HG03457 (cell line): ENCODE measurements at regions not wholly inside any gene's neighbourhood (a gene's known extent, or its start where the extent isn't known, plus 50 kb on each side); places are given as distances from the start of the nearest gene placed in this dataset.

ENCODE experiments used
- ATAC-seq: cut with Tn5 transposase; IDR thresholded peaks from one replicate; pipeline ENCODE4 v1.9.1; 2021; ENCODE audit warnings: moderate number of reproducible peaks; ENCODE audit not compliant: unreplicated experiment

GRCh38 chr18:60146220-60146960, 226.2 kb downstream of the MC4R start:
- ATAC-seq = peak; percentile 84

- ATAC-seq = peak; percentile 23
Measured at GRCh38 chr18:60145776-60146175, 226.8 kb downstream of the MC4R start.

GRCh38 chr18:60134806-60135205, 235.0 kb downstream of the PMAIP1 start:
- no peak for ATAC-seq

DNA sequence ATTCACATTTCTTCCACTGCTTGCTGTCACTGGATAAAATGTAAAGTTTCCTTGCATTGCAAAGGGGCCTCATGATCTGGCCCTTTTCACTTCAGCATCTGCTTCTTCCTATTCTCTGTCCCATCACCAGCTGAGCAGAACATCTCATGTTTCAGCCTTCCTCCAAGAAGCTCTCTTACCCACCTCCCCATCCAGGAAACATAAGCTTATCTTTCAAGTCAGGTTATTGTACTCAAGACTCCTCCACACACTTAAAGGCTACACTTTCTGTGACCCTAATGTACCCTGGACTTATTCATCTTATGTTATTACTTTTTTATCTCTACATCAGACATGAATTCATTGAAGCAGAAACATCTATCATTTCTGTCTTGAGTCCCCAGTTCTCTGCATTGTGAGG, 230.5 kb downstream of the PMAIP1 start:
- ATAC-seq = no peak

- ATAC-seq = no peak
Measured at GRCh38 chr18:60123031-60123430, 223.2 kb downstream of the PMAIP1 start.

DNA sequence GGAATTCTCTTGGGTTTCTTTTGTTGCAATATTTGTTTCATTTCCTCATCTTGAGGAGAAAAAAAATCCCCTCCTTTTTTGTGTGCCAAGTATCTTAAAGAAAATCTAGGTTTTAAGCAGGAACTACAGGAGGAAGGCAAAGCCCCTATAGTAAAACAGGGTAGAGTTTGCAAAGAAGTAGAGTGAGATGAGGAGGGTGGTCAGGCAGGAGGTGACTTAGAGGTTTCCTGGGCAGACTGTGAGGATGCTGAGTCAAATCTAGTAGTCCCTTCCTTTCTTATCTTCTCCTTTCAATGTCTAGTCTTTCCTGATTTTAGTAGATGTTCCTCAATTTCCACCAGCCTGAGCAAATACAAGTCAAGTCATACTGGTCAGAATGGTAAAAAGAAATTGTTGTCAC, 222.5 kb downstream of the PMAIP1 start:
- no peak for ATAC-seq

GRCh38 chr18:60120231-60120750, 220.5 kb downstream of the PMAIP1 start:
- no peak for ATAC-seq

DNA sequence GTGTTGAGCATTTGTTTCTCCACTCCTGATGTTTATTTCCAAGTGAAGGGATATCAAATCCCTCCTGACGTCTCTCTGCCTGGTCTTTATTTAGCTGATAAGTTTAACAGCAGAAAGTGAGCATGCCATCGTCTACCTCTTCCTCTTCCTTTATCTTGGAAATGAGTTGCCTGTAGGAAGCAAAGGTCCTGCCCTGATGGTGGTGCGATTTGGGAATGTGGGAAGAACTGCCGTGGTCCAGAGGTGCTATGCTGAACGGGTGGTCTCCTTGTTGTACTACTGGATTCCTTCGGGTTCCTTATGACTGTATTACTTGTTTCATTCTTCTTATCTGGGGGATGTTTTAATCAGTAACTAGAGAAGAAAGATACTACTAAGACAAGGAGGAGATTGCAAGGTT, 217.5 kb downstream of the PMAIP1 start:
- ATAC-seq = no peak

- ATAC-seq = no peak
Measured at GRCh38 chr18:60113396-60113795, 213.6 kb downstream of the PMAIP1 start.

- ATAC-seq = no peak
Measured at GRCh38 chr18:60112369-60112768, 212.6 kb downstream of the PMAIP1 start.

GRCh38 chr18:60111525-60111924, 211.7 kb downstream of the PMAIP1 start:
- ATAC-seq = no peak

- no peak for ATAC-seq
Measured at GRCh38 chr18:60110836-60111235, 211.0 kb downstream of the PMAIP1 start.

- ATAC-seq = no peak
Measured at GRCh38 chr18:60100778-60101177, 201.0 kb downstream of the PMAIP1 start.

- ATAC-seq = no peak
Measured at GRCh38 chr18:60099709-60100108, 199.9 kb downstream of the PMAIP1 start.

DNA sequence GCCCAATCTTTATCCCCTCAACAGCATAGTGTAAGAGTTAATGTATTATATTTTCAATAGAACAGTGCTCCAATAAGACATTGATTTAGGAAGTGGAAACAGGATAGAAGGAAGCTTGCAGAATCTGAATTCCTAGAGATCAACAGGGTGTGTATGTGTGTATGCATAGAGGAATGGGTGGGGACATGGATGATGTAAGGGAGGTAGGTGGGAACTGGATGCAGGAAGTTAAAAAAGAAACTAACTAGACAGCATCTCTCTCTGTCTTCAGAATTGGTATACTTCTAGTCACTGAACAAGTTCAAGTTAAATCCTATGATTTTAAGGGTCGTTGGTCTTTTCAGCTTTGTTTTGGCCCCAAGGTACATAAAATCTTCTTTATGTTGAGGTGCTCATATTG, 196.6 kb downstream of the PMAIP1 start:
- no peak for ATAC-seq

GRCh38 chr18:60092073-60092472, 192.3 kb downstream of the PMAIP1 start:
- no peak for ATAC-seq

GRCh38 chr18:60090170-60090569, 190.4 kb downstream of the PMAIP1 start:
- peak; percentile 72 for ATAC-seq

DNA sequence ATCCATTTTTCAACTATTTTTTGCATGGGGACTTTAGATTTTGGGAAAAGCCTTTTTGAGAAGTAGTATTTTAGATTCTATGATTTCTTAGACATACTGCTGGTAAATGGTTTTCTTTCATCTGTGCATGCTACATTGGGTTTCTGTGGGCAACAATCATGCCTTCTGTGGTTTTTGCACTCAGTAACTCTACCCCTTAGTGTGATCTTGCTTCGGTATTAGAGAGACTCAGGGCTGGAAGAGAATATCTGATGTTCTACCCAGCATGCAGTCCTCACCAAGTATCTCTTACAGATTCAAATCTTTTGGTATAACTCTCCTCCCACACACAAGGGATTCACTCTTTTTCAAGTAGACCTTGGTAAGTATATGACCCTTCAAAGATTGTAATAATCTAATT, 183.0 kb downstream of the PMAIP1 start:
- no peak for ATAC-seq

DNA sequence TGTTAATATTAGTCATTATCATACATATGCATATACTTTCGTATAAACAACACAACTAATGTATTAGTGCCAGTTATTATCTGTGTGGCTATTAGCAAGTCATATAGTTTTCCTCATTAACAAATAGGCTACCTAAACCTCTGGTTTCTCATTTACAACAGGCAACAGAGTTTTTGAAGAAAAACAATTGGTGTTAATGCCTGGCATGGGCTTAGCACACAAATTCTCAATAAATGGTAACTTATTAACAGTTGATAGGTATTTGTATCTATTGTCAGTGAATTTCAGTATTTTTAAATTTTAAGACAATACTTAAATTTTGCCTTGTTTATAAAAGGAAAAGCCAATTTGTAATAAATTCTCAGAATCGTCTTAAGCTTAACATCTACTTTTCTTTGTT, 182.5 kb downstream of the PMAIP1 start:
- no peak for ATAC-seq

DNA sequence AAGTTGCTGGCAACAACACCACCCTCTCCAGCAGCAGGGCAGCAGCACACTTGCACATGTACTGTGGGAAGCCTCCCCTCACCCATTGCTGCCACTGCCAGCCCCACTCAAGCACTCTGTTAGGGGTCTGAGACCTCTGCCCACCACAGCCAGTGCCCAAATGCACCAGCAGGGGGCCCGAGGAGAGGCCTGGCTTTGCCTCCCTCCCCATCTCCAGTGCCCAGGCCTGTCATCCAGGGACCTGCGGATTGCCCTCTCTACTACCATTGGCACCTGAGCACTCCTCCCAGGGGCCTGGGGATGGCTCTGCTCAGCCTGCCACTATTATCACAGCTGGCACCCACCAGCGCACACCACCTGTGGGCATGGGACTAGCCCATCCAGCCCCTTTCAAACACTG, 175.7 kb downstream of the PMAIP1 start:
- no peak for ATAC-seq

- ATAC-seq = no peak
Measured at GRCh38 chr18:60070631-60071030, 170.8 kb downstream of the PMAIP1 start.

GRCh38 chr18:60069145-60069544, 169.3 kb downstream of the PMAIP1 start:
- ATAC-seq = no peak
